ENCODE measurements at regions not wholly inside any gene's neighbourhood (a gene's known extent, or its start where the extent isn't known, plus 50 kb on each side); places are given as distances from the start of the nearest gene placed in this dataset.

DNA sequence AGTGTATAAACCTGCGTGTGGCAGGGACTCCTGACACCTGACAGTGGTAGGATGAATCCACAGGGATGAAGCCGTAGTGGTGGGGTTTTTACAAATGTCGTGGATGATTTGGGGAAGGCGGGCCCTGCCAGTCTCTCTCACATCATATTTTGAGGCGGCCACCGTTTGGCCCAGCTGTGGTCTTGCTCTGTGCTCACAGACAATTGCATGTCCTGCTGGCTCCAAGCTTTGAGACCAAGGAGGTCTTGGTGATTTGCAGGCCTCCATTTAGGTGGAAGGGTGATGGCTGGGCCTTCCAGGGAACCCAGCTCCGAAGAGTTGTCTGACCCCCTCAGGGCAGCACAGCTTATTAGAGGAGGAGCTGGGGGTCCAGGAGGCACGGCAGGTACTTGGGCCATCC lies 151.1 kb upstream of the SHH start:
- H2AFZ ChIP-seq (ENCODE audit: low read depth, low read length, severe bottlenecking): no peak overlapping the region
- H3K27ac ChIP-seq (ENCODE audit: low read depth, low read length): no peak overlapping the region
- H3K9me2 ChIP-seq (replicated peaks; ENCODE audit: insufficient read depth, low read length): no peaks in the 10 kb centered on the region
- no peak overlapping the region for H3K4me3 ChIP-seq (ENCODE audit: insufficient read depth, low read length, poor library complexity, severe bottlenecking)
- H3F3A ChIP-seq (ENCODE audit: insufficient read depth): no peaks in the 10 kb centered on the region
- no peak overlapping the region for H3K4me2 ChIP-seq (ENCODE audit: low read depth, low read length, poor library complexity, severe bottlenecking)
- TF ChIP-seq, protein P1, sequence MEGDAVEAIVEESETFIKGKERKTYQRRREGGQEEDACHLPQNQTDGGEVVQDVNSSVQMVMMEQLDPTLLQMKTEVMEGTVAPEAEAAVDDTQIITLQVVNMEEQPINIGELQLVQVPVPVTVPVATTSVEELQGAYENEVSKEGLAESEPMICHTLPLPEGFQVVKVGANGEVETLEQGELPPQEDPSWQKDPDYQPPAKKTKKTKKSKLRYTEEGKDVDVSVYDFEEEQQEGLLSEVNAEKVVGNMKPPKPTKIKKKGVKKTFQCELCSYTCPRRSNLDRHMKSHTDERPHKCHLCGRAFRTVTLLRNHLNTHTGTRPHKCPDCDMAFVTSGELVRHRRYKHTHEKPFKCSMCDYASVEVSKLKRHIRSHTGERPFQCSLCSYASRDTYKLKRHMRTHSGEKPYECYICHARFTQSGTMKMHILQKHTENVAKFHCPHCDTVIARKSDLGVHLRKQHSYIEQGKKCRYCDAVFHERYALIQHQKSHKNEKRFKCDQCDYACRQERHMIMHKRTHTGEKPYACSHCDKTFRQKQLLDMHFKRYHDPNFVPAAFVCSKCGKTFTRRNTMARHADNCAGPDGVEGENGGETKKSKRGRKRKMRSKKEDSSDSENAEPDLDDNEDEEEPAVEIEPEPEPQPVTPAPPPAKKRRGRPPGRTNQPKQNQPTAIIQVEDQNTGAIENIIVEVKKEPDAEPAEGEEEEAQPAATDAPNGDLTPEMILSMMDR (IDR thresholded peaks at IDR 0.05; ENCODE audit: insufficient read depth, low read length, poor library complexity, severe bottlenecking): no peak
- TF ChIP-seq EZH2phosphoT487 (conservative IDR thresholded peaks at IDR 0.05; ENCODE audit: low read length): no peak
- H3K9me3 ChIP-seq (ENCODE audit: insufficient read depth, low read length): no peaks in the 10 kb centered on the region
- H3K9ac ChIP-seq (ENCODE audit: low read length): no peak overlapping the region
- H4K20me1 ChIP-seq (ENCODE audit: low read depth, low read length): no peaks in the 10 kb centered on the region
- H3K79me2 ChIP-seq (ENCODE audit: insufficient read depth, low read length): no peaks in the 10 kb centered on the region
- H3K27me3 ChIP-seq (ENCODE audit: low read length): no peaks in the 10 kb centered on the region
- no peaks in the 10 kb centered on the region for H3K36me3 ChIP-seq (ENCODE audit: low read length)

DNA sequence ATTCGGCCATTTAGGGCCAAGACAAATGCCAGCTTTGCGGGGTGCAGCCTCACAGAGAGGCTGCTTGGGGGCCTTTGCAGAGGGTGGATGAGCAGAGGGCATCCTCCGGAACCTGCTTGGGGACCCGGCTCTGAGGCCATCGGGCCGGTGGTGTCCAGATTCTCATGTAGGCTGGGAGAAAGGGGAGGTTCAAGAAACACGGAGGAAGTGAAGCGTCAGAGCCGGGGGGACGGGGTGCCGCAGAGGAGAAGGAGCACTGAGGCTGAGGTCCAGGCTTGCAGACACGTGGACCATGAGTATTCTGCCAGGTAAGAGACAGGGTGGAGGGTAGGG lies 150.7 kb upstream of the SHH start:
- TF ChIP-seq EZH2phosphoT487 (conservative IDR thresholded peaks at IDR 0.05; ENCODE audit: low read length): no peak
- TF ChIP-seq, protein P1 (IDR thresholded peaks at IDR 0.05; ENCODE audit: insufficient read depth, low read length, poor library complexity, severe bottlenecking): no peak

GRCh38 chr7:155962191-155962967 lies 150.1 kb upstream of the SHH start:
- no peaks in the 10 kb centered on the region for H3K27me3 ChIP-seq (ENCODE audit: low read length)
- no peak overlapping the region for H3K9ac ChIP-seq (ENCODE audit: low read length)
- no peaks in the 10 kb centered on the region for H4K20me1 ChIP-seq (ENCODE audit: low read depth, low read length)
- H3K9me2 ChIP-seq (replicated peaks; ENCODE audit: insufficient read depth, low read length): no peaks in the 10 kb centered on the region
- H3K4me2 ChIP-seq (ENCODE audit: low read depth, low read length, poor library complexity, severe bottlenecking): no peak overlapping the region
- no peaks in the 10 kb centered on the region for H3K9me3 ChIP-seq (ENCODE audit: insufficient read depth, low read length)
- H2AFZ ChIP-seq (ENCODE audit: low read depth, low read length, severe bottlenecking): no peak overlapping the region
- H3K36me3 ChIP-seq (ENCODE audit: low read length): no peaks in the 10 kb centered on the region
- H3F3A ChIP-seq (ENCODE audit: insufficient read depth): no peaks in the 10 kb centered on the region
- H3K4me3 ChIP-seq (ENCODE audit: insufficient read depth, low read length, poor library complexity, severe bottlenecking): no peak overlapping the region
- no peak overlapping the region for H3K27ac ChIP-seq (ENCODE audit: low read depth, low read length)
- no peaks in the 10 kb centered on the region for H3K79me2 ChIP-seq (ENCODE audit: insufficient read depth, low read length)
- TF ChIP-seq, protein P1 (IDR thresholded peaks at IDR 0.05; ENCODE audit: insufficient read depth, low read length, poor library complexity, severe bottlenecking): no peak
- no peak for TF ChIP-seq EZH2phosphoT487 (conservative IDR thresholded peaks at IDR 0.05; ENCODE audit: low read length)

More for the DNA sequence above, 150.7 kb upstream of the SHH start:
- no peak overlapping the region for H3K4me2 ChIP-seq (ENCODE audit: low read depth, low read length, poor library complexity, severe bottlenecking)
- H3K9me2 ChIP-seq (replicated peaks; ENCODE audit: insufficient read depth, low read length): no peaks in the 10 kb centered on the region
- H2AFZ ChIP-seq (ENCODE audit: low read depth, low read length, severe bottlenecking): no peak overlapping the region
- H3F3A ChIP-seq (ENCODE audit: insufficient read depth): no peaks in the 10 kb centered on the region
- no peaks in the 10 kb centered on the region for H3K36me3 ChIP-seq (ENCODE audit: low read length)
- H3K4me3 ChIP-seq (ENCODE audit: insufficient read depth, low read length, poor library complexity, severe bottlenecking): no peak overlapping the region
- no peak overlapping the region for H3K9ac ChIP-seq (ENCODE audit: low read length)
- no peaks in the 10 kb centered on the region for H3K27me3 ChIP-seq (ENCODE audit: low read length)
- H3K79me2 ChIP-seq (ENCODE audit: insufficient read depth, low read length): no peaks in the 10 kb centered on the region
- H4K20me1 ChIP-seq (ENCODE audit: low read depth, low read length): no peaks in the 10 kb centered on the region
- no peaks in the 10 kb centered on the region for H3K9me3 ChIP-seq (ENCODE audit: insufficient read depth, low read length)
- no peak overlapping the region for H3K27ac ChIP-seq (ENCODE audit: low read depth, low read length)
